ENCODE measurements at regions not wholly inside any gene's neighbourhood (a gene's known extent, or its start where the extent isn't known, plus 50 kb on each side); places are given as distances from the start of the nearest gene placed in this dataset.
"Not testable (repeated sequence)": the region's sequence is repeated elsewhere in the genome, so short reads cannot be mapped to it uniquely, and the experiment has no call there.

- Histone ChIP-seq H3K27me3 (no peaks in the 10 kb centered on the region), H3K36me3 (no peaks in the 10 kb centered on the region), H3K9me3 (no peaks in the 10 kb centered on the region), H3K4me3 (no peak overlapping the region), H3K4me1 (no peaks in the 10 kb centered on the region), H3K27ac (no peak overlapping the region)
- WGBS, 2 donors, result 75 to 83% methylated on average over 4 of the region's 4 CpGs
- DNase-seq (ENCODE audit: low spot score in 2 of 2), result no peak
- no peak for TF ChIP-seq EP300 (IDR thresholded peaks at IDR 0.05)
- TF ChIP-seq POLR2A (IDR thresholded peaks at IDR 0.05), result no peak
- no peak for TF ChIP-seq CTCF (IDR thresholded peaks at IDR 0.05)
Measured at GRCh38 chr5:34436761-34437501, 219.2 kb upstream of the RAI14 start.

GRCh38 chr5:34439601-34440000 is 216.5 kb upstream of the RAI14 start:
- 56 to 62% methylated on average over 7 of the region's 7 CpGs for WGBS, 2 donors
- H3K4me3 ChIP-seq, result no peak overlapping the region
- H3K36me3 ChIP-seq, result no peaks in the 10 kb centered on the region
- TF ChIP-seq POLR2A (IDR thresholded peaks at IDR 0.05), result no peak
- no peaks in the 10 kb centered on the region for H3K9me3 ChIP-seq
- no peak for DNase-seq (ENCODE audit: low spot score in 2 of 2)
- H3K4me1 ChIP-seq, result no peaks in the 10 kb centered on the region
- no peaks in the 10 kb centered on the region for H3K27me3 ChIP-seq
- H3K27ac ChIP-seq, result no peak overlapping the region

- not testable (repeated sequence) for H3K4me3 ChIP-seq; H3K27ac ChIP-seq; H3K36me3 ChIP-seq; DNase-seq (ENCODE audit: low spot score in 2 of 2); H3K4me1 ChIP-seq; H3K9me3 ChIP-seq; H3K27me3 ChIP-seq
- 96 to 100% methylated on average over 1 of the region's 1 CpG for WGBS, 2 donors
Measured at GRCh38 chr5:34441767-34442166, 214.4 kb upstream of the RAI14 start.

DNA sequence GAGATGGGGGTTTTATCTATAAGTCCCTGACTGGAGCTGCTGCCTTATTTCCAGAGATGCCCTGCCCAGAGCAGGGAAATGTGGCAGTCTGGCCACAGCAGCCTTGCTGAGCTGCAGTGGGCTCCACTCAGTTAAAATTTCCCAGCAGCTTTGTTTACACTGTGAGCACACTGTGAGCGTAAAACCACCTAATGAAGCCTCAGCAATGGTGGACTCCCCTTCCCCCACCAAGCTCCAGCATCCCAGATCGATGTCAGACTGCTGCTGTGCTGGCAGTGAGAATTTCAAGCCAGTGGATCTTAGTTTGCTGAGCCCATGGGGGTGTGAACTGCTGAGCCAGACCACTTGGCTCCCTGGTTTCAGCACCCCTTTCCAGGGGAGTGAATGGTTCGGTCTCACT is 208.7 kb upstream of the RAI14 start:
- 52 to 59% methylated on average over 2 to 3 of the region's 3 CpGs for WGBS, 2 donors
- H3K27me3 ChIP-seq, result no peaks in the 10 kb centered on the region
- H3K36me3 ChIP-seq, result no peaks in the 10 kb centered on the region
- DNase-seq (ENCODE audit: low spot score in 2 of 2), result no peak
- no peak overlapping the region for H3K4me3 ChIP-seq
- H3K27ac ChIP-seq, result no peak overlapping the region
- no peak for TF ChIP-seq EP300 (IDR thresholded peaks at IDR 0.05)
- no peak for TF ChIP-seq POLR2A (IDR thresholded peaks at IDR 0.05)
- no peaks in the 10 kb centered on the region for H3K9me3 ChIP-seq
- no peaks in the 10 kb centered on the region for H3K4me1 ChIP-seq

DNA sequence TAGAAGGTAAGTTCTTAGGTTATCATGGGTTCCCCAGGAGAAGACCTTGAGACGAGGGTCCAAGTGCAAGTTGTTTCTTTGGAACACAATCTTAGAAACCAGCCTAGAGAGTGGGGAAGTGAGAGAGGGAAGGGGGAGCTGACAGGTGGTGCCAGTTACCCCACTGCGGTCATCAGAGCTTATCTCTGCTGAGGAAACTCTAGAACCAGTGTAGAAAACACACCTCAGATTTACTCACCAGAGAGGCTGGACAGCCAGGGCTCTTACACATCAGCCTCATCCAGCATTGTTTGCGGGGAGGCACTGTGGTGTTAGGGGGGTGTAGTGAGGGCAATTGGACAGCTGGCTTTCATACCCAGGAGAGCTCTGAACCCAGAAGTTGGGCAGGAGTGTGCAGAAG is 206.5 kb upstream of the RAI14 start:
- WGBS, 2 donors, result 76% methylated on average over 3 of the region's 3 CpGs
- Histone ChIP-seq H3K4me1 (no peaks in the 10 kb centered on the region), H3K27me3 (no peaks in the 10 kb centered on the region), H3K9me3 (no peaks in the 10 kb centered on the region), H3K27ac (no peak overlapping the region), H3K4me3 (no peak overlapping the region), H3K36me3 (no peaks in the 10 kb centered on the region)
- DNase-seq (ENCODE audit: low spot score in 2 of 2), result no peak
- TF ChIP-seq EP300 (IDR thresholded peaks at IDR 0.05) (no peak), CTCF (IDR thresholded peaks at IDR 0.05) (no peak), POLR2A (IDR thresholded peaks at IDR 0.05) (no peak)

- Histone ChIP-seq H3K36me3 (no peaks in the 10 kb centered on the region), H3K4me3 (no peak overlapping the region), H3K27ac (no peak overlapping the region), H3K27me3 (no peaks in the 10 kb centered on the region), H3K4me1 (no peaks in the 10 kb centered on the region), H3K9me3 (no peaks in the 10 kb centered on the region)
- 80 to 83% methylated on average over 2 of the region's 2 CpGs for WGBS, 2 donors
- no peak for TF ChIP-seq POLR2A (IDR thresholded peaks at IDR 0.05)
- no peak for TF ChIP-seq CTCF (IDR thresholded peaks at IDR 0.05)
- TF ChIP-seq EP300 (IDR thresholded peaks at IDR 0.05), result no peak
- DNase-seq (ENCODE audit: low spot score in 2 of 2), result no peak
Measured at GRCh38 chr5:34450338-34450737, 205.8 kb upstream of the RAI14 start.

Measured in tibial nerve (tissue), 4 donors.